GM12874 (cell line): ENCODE measurements at regions not wholly inside any gene's neighbourhood (a gene's known extent, or its start where the extent isn't known, plus 50 kb on each side); places are given as distances from the start of the nearest gene placed in this dataset.

Experiments used
- TF ChIP-seq, protein P1 (sequence below): IDR thresholded peaks from 2 replicates; pipeline ENCODE4 v1.5.1; 2011; ENCODE audit warnings: low read depth, mild to moderate bottlenecking, control low read depth, low read length, moderate library complexity; ENCODE audit not compliant: insufficient read depth

DNA sequence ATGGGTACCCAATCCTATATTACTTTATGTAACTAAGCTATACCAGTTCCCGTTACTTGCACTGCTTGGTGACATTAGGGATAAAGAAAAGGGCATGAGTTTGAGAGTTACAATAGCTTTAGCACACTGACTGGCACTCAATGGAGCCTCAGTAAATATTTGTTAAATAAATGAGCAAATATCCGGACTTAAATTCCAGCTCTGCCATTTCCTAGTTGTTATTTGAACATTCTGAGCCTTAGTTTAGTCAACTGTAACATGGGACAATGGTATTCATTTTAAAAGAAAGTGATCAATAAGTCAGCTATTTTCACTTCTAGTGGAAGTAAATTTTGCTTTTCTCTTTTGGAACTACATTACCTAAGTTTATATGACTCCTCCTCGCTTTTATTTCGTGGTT is 198.7 kb downstream of the ZC3H11B start:
- TF ChIP-seq, protein P1, sequence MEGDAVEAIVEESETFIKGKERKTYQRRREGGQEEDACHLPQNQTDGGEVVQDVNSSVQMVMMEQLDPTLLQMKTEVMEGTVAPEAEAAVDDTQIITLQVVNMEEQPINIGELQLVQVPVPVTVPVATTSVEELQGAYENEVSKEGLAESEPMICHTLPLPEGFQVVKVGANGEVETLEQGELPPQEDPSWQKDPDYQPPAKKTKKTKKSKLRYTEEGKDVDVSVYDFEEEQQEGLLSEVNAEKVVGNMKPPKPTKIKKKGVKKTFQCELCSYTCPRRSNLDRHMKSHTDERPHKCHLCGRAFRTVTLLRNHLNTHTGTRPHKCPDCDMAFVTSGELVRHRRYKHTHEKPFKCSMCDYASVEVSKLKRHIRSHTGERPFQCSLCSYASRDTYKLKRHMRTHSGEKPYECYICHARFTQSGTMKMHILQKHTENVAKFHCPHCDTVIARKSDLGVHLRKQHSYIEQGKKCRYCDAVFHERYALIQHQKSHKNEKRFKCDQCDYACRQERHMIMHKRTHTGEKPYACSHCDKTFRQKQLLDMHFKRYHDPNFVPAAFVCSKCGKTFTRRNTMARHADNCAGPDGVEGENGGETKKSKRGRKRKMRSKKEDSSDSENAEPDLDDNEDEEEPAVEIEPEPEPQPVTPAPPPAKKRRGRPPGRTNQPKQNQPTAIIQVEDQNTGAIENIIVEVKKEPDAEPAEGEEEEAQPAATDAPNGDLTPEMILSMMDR, result no peak

DNA sequence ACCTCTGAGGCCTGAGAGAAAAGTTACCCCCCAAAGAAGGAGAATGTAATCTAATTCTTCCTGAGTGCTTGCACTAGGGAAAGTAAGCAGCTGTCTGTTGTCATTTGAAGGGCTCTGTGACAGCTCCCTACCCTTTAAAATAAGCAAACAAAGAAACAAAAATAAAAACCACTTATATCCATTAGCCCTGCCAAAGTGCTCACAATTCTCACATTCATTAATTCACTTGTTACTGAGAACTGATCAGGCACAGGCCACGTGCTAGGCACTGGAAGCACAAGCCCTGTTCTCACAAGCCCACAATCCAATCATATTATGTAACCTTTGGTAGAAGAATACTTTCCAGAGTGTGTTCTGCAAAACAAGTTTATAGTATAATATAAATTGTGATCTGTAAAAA is 199.4 kb downstream of the ZC3H11B start:
- TF ChIP-seq, protein P1, result no peak

DNA sequence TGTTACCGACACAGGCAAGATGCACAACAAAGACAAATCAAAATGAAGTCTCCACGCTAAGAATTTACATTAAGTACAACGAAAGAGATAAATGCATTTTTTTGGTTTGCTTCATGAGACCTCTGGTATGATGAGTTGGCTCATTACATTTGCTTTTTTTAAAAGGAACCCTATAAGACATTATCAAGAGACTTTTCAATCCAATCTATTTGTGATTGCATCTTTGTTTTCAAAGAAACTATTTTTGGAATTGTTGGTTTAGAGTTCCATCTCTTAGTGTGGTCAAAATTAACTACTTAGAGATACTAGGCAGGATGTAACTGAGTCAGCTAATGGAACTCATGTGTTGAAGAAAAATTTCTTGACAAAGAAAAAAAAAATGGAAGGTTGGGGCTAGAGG is 200.1 kb downstream of the ZC3H11B start:
- TF ChIP-seq, protein P1, result no peak

DNA sequence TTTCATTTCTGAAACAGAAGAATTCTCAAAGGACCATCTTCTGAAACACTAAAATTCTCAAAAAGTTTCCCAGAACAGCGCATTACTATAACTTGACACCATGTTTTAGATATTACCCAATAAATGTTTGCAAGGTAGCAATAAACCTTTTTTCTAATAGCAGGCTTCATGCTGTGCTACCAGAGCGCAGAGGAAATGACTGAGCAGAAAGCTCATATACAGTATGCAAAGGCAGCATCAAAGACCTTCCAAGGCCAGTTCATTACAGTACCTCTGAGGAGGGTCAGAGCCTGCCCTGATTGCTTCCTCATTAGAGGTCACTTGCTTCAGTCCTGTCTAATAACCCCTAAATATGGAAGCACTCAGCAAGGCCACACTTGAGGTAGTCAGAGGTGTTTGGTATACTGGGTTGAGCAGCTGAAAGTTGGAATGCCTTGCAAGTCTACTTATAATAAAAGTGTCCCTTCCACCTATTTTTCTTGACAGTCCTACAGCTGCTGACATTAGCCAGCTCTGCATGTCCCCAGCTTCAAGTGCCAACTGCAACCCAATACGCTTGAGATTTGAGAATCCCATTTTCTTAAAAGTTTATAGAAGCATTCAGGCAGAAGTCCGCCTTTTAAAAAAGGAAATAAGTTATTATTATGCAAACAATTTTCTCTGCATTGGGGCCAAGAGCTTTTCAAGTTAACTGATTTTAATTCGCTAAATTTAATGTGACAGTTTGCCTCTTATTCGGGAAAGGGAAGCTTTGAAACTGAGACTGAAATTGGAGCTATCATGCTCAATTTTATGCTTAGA is 207.2 kb downstream of the ZC3H11B start:
- TF ChIP-seq, protein P1, result no peak

DNA sequence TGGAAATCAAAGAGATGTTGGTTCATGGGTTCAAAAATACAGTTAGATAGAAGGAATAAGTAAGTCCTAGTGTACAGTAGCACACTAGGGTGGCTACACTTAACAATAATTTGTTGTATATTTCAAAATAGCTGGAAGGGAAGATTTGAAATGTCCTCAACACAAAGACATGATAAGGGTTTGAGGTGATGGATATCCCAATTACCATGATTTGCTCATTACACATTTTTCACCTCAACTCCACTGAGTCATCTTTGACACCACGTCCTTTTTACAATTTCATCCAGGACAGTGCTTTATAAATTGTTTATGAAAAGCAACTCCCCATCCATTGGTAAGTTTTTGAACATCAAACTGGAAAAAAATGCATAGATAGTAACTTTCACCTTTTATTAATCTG is 208.3 kb downstream of the ZC3H11B start:
- TF ChIP-seq, protein P1, result no peak

DNA sequence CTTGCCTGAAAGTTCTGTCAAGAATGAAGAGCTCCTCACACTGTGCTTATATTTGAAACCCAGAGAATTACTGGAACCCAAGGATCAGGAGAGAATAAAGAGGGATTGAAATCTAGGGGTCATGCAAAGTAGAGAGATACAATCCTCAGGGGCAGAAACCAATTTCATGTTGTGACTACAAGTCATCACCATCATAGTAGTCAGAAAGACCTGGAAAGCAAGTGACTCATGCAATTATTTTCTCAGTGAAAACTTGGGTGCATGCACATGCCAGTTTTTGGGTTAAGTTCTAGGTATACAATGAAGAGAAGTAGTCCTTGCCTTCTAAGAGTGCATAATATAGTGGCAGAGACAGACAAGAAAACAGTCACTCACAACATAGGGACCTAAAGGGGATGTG is 210.0 kb downstream of the ZC3H11B start:
- TF ChIP-seq, protein P1, result no peak

DNA sequence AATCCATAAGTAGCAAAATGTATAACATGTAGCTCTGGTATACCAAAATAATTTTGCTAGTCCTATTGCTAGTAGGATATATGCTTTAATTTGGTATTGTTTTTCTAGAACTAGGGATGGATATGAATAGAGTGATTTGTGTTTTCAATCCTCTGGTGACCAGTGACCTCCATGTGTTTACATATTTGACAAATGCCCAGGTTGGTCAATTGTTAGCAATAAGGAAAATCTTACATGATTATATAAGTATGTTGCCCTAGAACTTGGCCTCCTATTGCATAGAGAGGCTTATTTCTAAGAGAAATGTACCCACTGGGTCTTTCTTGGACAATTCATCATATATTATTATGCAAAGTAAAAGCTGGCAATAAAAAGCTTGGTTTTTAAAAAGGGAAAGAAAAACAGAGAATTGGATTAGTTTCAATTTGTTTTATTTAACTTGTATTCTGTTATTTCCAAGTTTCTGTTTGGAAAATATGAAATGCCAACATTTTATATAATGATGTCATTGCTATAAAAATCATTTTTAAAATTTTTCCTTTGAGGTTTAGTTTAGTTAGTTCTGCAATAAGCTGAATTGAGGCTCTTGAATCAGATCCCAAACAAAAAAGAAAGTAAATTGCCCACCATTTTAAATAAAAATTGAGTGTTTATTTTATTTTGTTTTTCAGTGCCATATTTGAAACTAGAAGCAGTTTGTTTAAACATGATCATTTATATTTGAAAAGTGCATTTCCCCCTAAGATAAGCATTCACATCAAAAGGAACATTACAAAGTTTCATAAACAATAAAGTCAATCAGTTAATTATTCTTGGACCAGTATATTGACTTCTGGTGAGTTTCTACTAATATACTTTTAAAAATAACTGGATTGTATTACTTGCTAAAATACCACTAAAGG is 210.9 kb downstream of the ZC3H11B start:
- TF ChIP-seq, protein P1, result no peak
